Activated CD4-positive, alpha-beta memory T cell treated with anti-CD3 and anti-CD28 coated beads, Interleukin-2, amount 10 ng/mL, durations not matched to agents 7 days and 5 days (primary cell): ENCODE measurements at regions not wholly inside any gene's neighbourhood (a gene's known extent, or its start where the extent isn't known, plus 50 kb on each side); places are given as distances from the start of the nearest gene placed in this dataset.
"Not testable (repeated sequence)": the region's sequence is repeated elsewhere in the genome, so short reads cannot be mapped to it uniquely, and the experiment has no call there.

Experiments
- CTCF ChIA-PET: fragments of 350-600 bp; sonication (Branson Sonifier 250); formaldehyde crosslinking; loops from one replicate; lab custom pipeline; 2021; ENCODE audit warnings: antibody characterized with exemption, inconsistent platforms; lab: Charles Lee
- POLR2A ChIA-PET: fragments of 350-600 bp; sonication (Branson Sonifier 250); formaldehyde crosslinking; loops from one replicate; lab custom pipeline; 2021; ENCODE audit warnings: antibody characterized with exemption; lab: Charles Lee
- DNase-seq: peaks from one replicate; pipeline ENCODE4 v3.0.0-alpha.2; 2020
- H3K27ac Mint-ChIP-seq: one replicate; pipeline ENCODE4 v1.8.0; 2021; ENCODE audit warnings: mild to moderate bottlenecking, mixed read lengths
- H3K27me3 Mint-ChIP-seq: one replicate; pipeline ENCODE4 v1.8.0; 2021; ENCODE audit warnings: mixed read lengths
- H3K36me3 Mint-ChIP-seq: one replicate; pipeline ENCODE4 v1.8.0; 2021; ENCODE audit warnings: low read depth, mixed read lengths
- H3K4me1 Mint-ChIP-seq: one replicate; pipeline ENCODE4 v1.8.0; 2021; ENCODE audit warnings: mixed read lengths
- H3K4me3 Mint-ChIP-seq: one replicate; pipeline ENCODE4 v1.8.0; 2021; ENCODE audit warnings: mild to moderate bottlenecking, mixed read lengths
- H3K9me3 Mint-ChIP-seq: one replicate; pipeline ENCODE4 v1.8.0; 2021; ENCODE audit warnings: mixed read lengths

- DNase-seq = no peak
- no peaks in the 10 kb centered on the region for H3K4me1 Mint-ChIP-seq
- POLR2A ChIA-PET = no interaction called here
- no peaks in the 10 kb centered on the region for H3K27me3 Mint-ChIP-seq
- no peak overlapping the region for H3K4me3 Mint-ChIP-seq
- H3K27ac Mint-ChIP-seq = no peak overlapping the region
- CTCF ChIA-PET = interaction anchor here (1.7 kb wide), 1 partner anchor 13 kb away, joined by 4 read pairs; no protein-coding TSS in a partner anchor
- H3K9me3 Mint-ChIP-seq = peaks cover 5% of the 10 kb centered on the region
- no peaks in the 10 kb centered on the region for H3K36me3 Mint-ChIP-seq
Measured at GRCh38 chr4:23122666-23123400, 430.1 kb downstream of the GBA3 start.

- POLR2A ChIA-PET = no interaction called here
- H3K27me3 Mint-ChIP-seq = no peaks in the 10 kb centered on the region
- no peaks in the 10 kb centered on the region for H3K9me3 Mint-ChIP-seq
- H3K4me1 Mint-ChIP-seq = no peaks in the 10 kb centered on the region
- H3K27ac Mint-ChIP-seq = no peak overlapping the region
- DNase-seq = no peak
- H3K4me3 Mint-ChIP-seq = no peak overlapping the region
- CTCF ChIA-PET = no interaction called here
- H3K36me3 Mint-ChIP-seq = no peaks in the 10 kb centered on the region
Measured at GRCh38 chr4:23120374-23120773, 427.6 kb downstream of the GBA3 start.

GRCh38 chr4:23117826-23118225, 425.1 kb downstream of the GBA3 start:
- CTCF ChIA-PET = no interaction called here
- peaks cover 3% of the 10 kb centered on the region for H3K4me1 Mint-ChIP-seq
- no peaks in the 10 kb centered on the region for H3K36me3 Mint-ChIP-seq
- H3K9me3 Mint-ChIP-seq = no peaks in the 10 kb centered on the region
- H3K4me3 Mint-ChIP-seq = no peak overlapping the region
- POLR2A ChIA-PET = no interaction called here
- no peak for DNase-seq
- no peaks in the 10 kb centered on the region for H3K27me3 Mint-ChIP-seq
- no peak overlapping the region for H3K27ac Mint-ChIP-seq

GRCh38 chr4:23114538-23114937, 421.8 kb downstream of the GBA3 start:
- ChIA-PET CTCF (no interaction called here), POLR2A (no interaction called here)
- Mint-ChIP-seq H3K4me3 (no peak overlapping the region), H3K9me3 (no peaks in the 10 kb centered on the region), H3K27me3 (no peaks in the 10 kb centered on the region), H3K27ac (no peak overlapping the region), H3K4me1 (peaks cover 3% of the 10 kb centered on the region), H3K36me3 (no peaks in the 10 kb centered on the region)
- no peak for DNase-seq

- ChIA-PET CTCF (no interaction called here), POLR2A (no interaction called here)
- no peak for DNase-seq
- H3K9me3 Mint-ChIP-seq = no peaks in the 10 kb centered on the region
- H3K4me1 Mint-ChIP-seq = peaks cover 3% of the 10 kb centered on the region
- no peak overlapping the region for H3K4me3 Mint-ChIP-seq
- H3K27me3 Mint-ChIP-seq = no peaks in the 10 kb centered on the region
- no peaks in the 10 kb centered on the region for H3K36me3 Mint-ChIP-seq
- no peak overlapping the region for H3K27ac Mint-ChIP-seq
Measured at GRCh38 chr4:23113104-23113503, 420.4 kb downstream of the GBA3 start.

- Mint-ChIP-seq H3K27ac (no peak overlapping the region), H3K4me3 (no peak overlapping the region), H3K9me3 (no peaks in the 10 kb centered on the region), H3K36me3 (no peaks in the 10 kb centered on the region), H3K4me1 (no peaks in the 10 kb centered on the region), H3K27me3 (no peaks in the 10 kb centered on the region)
- ChIA-PET CTCF (no interaction called here), POLR2A (no interaction called here)
- DNase-seq = no peak
Measured at GRCh38 chr4:23106516-23106915, 413.8 kb downstream of the GBA3 start.

- Mint-ChIP-seq H3K4me1 (no peaks in the 10 kb centered on the region), H3K27me3 (no peaks in the 10 kb centered on the region), H3K27ac (no peak overlapping the region), H3K36me3 (no peaks in the 10 kb centered on the region), H3K9me3 (no peaks in the 10 kb centered on the region), H3K4me3 (no peak overlapping the region)
- no peak for DNase-seq
- ChIA-PET POLR2A (no interaction called here), CTCF (no interaction called here)
Measured at GRCh38 chr4:23105759-23106370, 413.1 kb downstream of the GBA3 start.

GRCh38 chr4:23097251-23097650, 404.5 kb downstream of the GBA3 start:
- Mint-ChIP-seq H3K27me3 (no peaks in the 10 kb centered on the region), H3K4me3 (no peak overlapping the region), H3K27ac (no peak overlapping the region), H3K36me3 (no peaks in the 10 kb centered on the region), H3K9me3 (peaks cover 5% of the 10 kb centered on the region), H3K4me1 (no peaks in the 10 kb centered on the region)
- POLR2A ChIA-PET = no interaction called here
- CTCF ChIA-PET = no interaction called here
- DNase-seq = no peak

GRCh38 chr4:23091711-23092110, 399.0 kb downstream of the GBA3 start:
- peaks cover 7% of the 10 kb centered on the region for H3K9me3 Mint-ChIP-seq
- CTCF ChIA-PET = no interaction called here
- no peak overlapping the region for H3K27ac Mint-ChIP-seq
- no peaks in the 10 kb centered on the region for H3K4me1 Mint-ChIP-seq
- H3K27me3 Mint-ChIP-seq = no peaks in the 10 kb centered on the region
- POLR2A ChIA-PET = no interaction called here
- H3K4me3 Mint-ChIP-seq = no peak overlapping the region
- DNase-seq = no peak
- H3K36me3 Mint-ChIP-seq = no peaks in the 10 kb centered on the region

GRCh38 chr4:23085249-23085568, 392.5 kb downstream of the GBA3 start:
- Mint-ChIP-seq H3K27me3 (no peaks in the 10 kb centered on the region), H3K4me1 (no peaks in the 10 kb centered on the region), H3K4me3 (no peak overlapping the region), H3K36me3 (no peaks in the 10 kb centered on the region), H3K9me3 (peaks cover 20% of the 10 kb centered on the region), H3K27ac (no peak overlapping the region)
- CTCF ChIA-PET = no interaction called here
- no peak for DNase-seq
- POLR2A ChIA-PET = no interaction called here

GRCh38 chr4:23084559-23085248, 392.0 kb downstream of the GBA3 start:
- no peak for DNase-seq
- H3K27ac Mint-ChIP-seq = no peak overlapping the region
- H3K27me3 Mint-ChIP-seq = no peaks in the 10 kb centered on the region
- ChIA-PET CTCF (no interaction called here), POLR2A (no interaction called here)
- H3K36me3 Mint-ChIP-seq = no peaks in the 10 kb centered on the region
- peaks cover 20% of the 10 kb centered on the region for H3K9me3 Mint-ChIP-seq
- H3K4me3 Mint-ChIP-seq = no peak overlapping the region
- H3K4me1 Mint-ChIP-seq = no peaks in the 10 kb centered on the region

- Mint-ChIP-seq H3K27me3 (no peaks in the 10 kb centered on the region), H3K4me1 (no peaks in the 10 kb centered on the region), H3K9me3 (peaks cover 21% of the 10 kb centered on the region), H3K27ac (no peak overlapping the region), H3K36me3 (no peaks in the 10 kb centered on the region), H3K4me3 (no peak overlapping the region)
- no peak for DNase-seq
- ChIA-PET POLR2A (no interaction called here), CTCF (no interaction called here)
Measured at GRCh38 chr4:23083391-23083790, 390.7 kb downstream of the GBA3 start.

GRCh38 chr4:23080171-23080570, 387.4 kb downstream of the GBA3 start:
- POLR2A ChIA-PET, H3K4me3 Mint-ChIP-seq, H3K27ac Mint-ChIP-seq, DNase-seq, H3K36me3 Mint-ChIP-seq, H3K27me3 Mint-ChIP-seq, CTCF ChIA-PET, H3K4me1 Mint-ChIP-seq: not testable (repeated sequence)
- H3K9me3 Mint-ChIP-seq = peaks cover 20% of the 10 kb centered on the region
